ENCODE measurements at regions not wholly inside any gene's neighbourhood (a gene's known extent, or its start where the extent isn't known, plus 50 kb on each side); places are given as distances from the start of the nearest gene placed in this dataset.

DNA sequence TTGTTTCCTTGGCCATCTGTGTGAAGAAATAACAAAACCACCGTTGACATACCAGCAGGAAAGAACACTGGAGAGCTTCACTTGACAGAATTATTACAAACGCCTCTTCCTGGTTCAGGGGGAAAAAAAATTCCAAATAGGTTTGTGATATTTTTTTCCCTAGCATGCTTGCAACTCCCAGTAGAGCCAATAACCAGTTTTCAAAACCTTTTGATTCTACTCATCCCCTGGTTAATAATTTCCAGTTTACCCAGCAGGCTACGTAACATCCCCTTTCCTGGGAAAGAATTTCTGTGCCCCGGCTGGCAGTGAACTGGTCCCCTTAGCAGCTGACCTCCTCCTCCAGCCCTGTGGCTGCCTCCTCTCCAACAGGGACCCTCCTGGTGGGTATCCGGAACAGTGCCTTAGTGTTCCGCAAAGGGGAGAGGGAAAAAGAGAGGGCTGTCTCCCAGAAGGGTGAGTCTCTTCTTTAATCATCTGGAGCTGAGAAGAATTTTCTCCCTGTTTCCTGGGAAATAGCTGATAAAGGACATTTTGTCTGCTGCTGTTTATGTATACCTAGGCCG lies 72.8 kb upstream of the BOD1 start (continued):
- no peak for TF ChIP-seq ZNF133 (tag by site-specific recombination; IDR thresholded peaks at IDR 0.05)
- no peak for TF ChIP-seq ZNF76 (tag by site-specific recombination; IDR thresholded peaks at IDR 0.05; ENCODE audit: borderline replicate concordance, low read depth)
- no peak for TF ChIP-seq ZNF561 (tag by site-specific recombination; IDR thresholded peaks at IDR 0.05; ENCODE audit: borderline replicate concordance)
- TF ChIP-seq MZF1 (tag by site-specific recombination; IDR thresholded peaks at IDR 0.05; ENCODE audit: borderline replicate concordance), result no peak
- TF ChIP-seq, protein P1, sequence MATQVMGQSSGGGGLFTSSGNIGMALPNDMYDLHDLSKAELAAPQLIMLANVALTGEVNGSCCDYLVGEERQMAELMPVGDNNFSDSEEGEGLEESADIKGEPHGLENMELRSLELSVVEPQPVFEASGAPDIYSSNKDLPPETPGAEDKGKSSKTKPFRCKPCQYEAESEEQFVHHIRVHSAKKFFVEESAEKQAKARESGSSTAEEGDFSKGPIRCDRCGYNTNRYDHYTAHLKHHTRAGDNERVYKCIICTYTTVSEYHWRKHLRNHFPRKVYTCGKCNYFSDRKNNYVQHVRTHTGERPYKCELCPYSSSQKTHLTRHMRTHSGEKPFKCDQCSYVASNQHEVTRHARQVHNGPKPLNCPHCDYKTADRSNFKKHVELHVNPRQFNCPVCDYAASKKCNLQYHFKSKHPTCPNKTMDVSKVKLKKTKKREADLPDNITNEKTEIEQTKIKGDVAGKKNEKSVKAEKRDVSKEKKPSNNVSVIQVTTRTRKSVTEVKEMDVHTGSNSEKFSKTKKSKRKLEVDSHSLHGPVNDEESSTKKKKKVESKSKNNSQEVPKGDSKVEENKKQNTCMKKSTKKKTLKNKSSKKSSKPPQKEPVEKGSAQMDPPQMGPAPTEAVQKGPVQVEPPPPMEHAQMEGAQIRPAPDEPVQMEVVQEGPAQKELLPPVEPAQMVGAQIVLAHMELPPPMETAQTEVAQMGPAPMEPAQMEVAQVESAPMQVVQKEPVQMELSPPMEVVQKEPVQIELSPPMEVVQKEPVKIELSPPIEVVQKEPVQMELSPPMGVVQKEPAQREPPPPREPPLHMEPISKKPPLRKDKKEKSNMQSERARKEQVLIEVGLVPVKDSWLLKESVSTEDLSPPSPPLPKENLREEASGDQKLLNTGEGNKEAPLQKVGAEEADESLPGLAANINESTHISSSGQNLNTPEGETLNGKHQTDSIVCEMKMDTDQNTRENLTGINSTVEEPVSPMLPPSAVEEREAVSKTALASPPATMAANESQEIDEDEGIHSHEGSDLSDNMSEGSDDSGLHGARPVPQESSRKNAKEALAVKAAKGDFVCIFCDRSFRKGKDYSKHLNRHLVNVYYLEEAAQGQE (tag by site-specific recombination; IDR thresholded peaks at IDR 0.05), result no peak
- TF ChIP-seq, protein P2, sequence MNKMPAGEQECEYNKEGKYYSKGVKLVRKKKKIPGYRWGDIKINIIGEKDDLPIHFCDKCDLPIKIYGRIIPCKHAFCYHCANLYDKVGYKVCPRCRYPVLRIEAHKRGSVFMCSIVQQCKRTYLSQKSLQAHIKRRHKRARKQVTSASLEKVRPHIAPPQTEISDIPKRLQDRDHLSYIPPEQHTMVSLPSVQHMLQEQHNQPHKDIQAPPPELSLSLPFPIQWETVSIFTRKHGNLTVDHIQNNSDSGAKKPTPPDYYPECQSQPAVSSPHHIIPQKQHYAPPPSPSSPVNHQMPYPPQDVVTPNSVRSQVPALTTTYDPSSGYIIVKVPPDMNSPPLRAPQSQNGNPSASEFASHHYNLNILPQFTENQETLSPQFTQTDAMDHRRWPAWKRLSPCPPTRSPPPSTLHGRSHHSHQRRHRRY (tag by site-specific recombination; IDR thresholded peaks at IDR 0.05), result no peak
- TF ChIP-seq ZNF366 (tag by site-specific recombination; conservative IDR thresholded peaks at IDR 0.05), result no peak
- no peak for TF ChIP-seq PATZ1 (tag by site-specific recombination; IDR thresholded peaks at IDR 0.05)
- TF ChIP-seq SALL2 (tag by site-specific recombination; IDR thresholded peaks at IDR 0.05; ENCODE audit: borderline replicate concordance), result no peak

DNA sequence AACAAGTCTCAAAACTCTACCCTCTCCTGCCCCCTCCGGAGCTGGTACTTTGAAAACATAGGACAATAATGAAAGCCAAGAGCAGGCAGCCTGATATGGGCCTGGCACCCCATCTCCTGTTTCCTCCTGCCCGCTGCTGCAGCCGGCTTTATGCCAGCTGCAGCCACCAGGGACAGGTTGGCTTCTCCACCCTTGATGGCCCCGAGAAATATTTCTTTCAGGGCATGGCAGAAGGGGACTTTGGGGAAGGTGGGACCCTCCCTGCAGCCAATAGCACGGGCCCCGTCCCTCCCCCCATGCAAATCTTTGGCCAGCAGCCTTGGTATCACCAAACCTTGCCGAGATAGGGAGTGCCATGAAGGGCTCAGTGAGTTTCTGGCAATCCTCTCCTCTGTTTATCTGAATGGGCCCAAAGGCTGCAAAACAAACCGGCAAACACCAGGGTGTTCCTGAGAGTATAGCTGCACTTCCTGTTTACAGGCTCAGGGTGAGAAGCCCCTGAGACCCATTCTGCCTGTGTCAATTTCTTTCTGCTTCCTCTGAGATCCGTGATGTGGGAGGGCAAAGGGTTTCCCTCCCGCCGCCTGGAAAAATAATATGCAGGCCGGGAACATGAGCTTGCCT lies 73.4 kb upstream of the BOD1 start:
- CTCF ChIA-PET, result interaction anchor here (0.6 to 1.0 kb wide), 2 partner anchors 18 to 74 kb away, joined by 3 to 4 read pairs; no protein-coding TSS in a partner anchor
- Histone ChIP-seq H3K4me1 (ENCODE audit: control insufficient read depth, insufficient read depth, low read length) (no peaks in the 10 kb centered on the region), H3K4me3 (ENCODE audit: low read depth, low read length) (no peak overlapping the region), H3K36me3 (ENCODE audit: control insufficient read depth in 2 of 2, insufficient read depth in 1 of 2, low read length in 2 of 2) (no peaks in the 10 kb centered on the region), H3K27ac (ENCODE audit: extremely low read depth, low read depth, low read length) (no peak overlapping the region), H3K9me3 (ENCODE audit: control insufficient read depth, insufficient read depth, low read depth, low read length) (no peaks in the 10 kb centered on the region)
- POLR2A ChIA-PET, result no interaction called here
- no peak for TF ChIP-seq ZSCAN23 (tag by site-specific recombination; IDR thresholded peaks at IDR 0.05)
- no peak for TF ChIP-seq ZNF433 (tag by site-specific recombination; IDR thresholded peaks at IDR 0.05; ENCODE audit: low read depth)
- TF ChIP-seq KLF10 (tag by site-specific recombination; IDR thresholded peaks at IDR 0.05), result no peak
- TF ChIP-seq ZNF398 (tag by site-specific recombination; IDR thresholded peaks at IDR 0.05), result no peak
- TF ChIP-seq ZNF654 (tag by site-specific recombination; IDR thresholded peaks at IDR 0.05; ENCODE audit: low read depth), result no peak
- no peak for TF ChIP-seq HOXC10 (CRISPR knock-in tag; IDR thresholded peaks at IDR 0.05)
- TF ChIP-seq ZNF132 (tag by site-specific recombination; IDR thresholded peaks at IDR 0.05; ENCODE audit: borderline replicate concordance), result no peak
- TF ChIP-seq ZNF701 (tag by site-specific recombination; IDR thresholded peaks at IDR 0.05), result no peak
- TF ChIP-seq ZNF366 (tag by site-specific recombination; conservative IDR thresholded peaks at IDR 0.05), result no peak
- no peak for TF ChIP-seq IKZF3 (tag by site-specific recombination; IDR thresholded peaks at IDR 0.05)
- TF ChIP-seq MYNN (tag by site-specific recombination; IDR thresholded peaks at IDR 0.05; ENCODE audit: borderline replicate concordance), result no peak
- TF ChIP-seq ZNF140 (tag by site-specific recombination; IDR thresholded peaks at IDR 0.05), result no peak
- TF ChIP-seq ZNF610 (tag by site-specific recombination; IDR thresholded peaks at IDR 0.05; ENCODE audit: borderline replicate concordance), result no peak
- TF ChIP-seq ZNF266 (tag by site-specific recombination; IDR thresholded peaks at IDR 0.05; ENCODE audit: low read depth), result no peak
- no peak for TF ChIP-seq ZNF16 (tag by site-specific recombination; IDR thresholded peaks at IDR 0.05; ENCODE audit: low read depth)
- TF ChIP-seq ZNF223 (tag by site-specific recombination; IDR thresholded peaks at IDR 0.05), result no peak
- no peak for TF ChIP-seq ZNF280C (tag by site-specific recombination; IDR thresholded peaks at IDR 0.05)
- no peak for TF ChIP-seq KLF9 (tag by site-specific recombination; IDR thresholded peaks at IDR 0.05; ENCODE audit: low read depth)

Data from HEK293 (cell line).